RCC 7860 (cell line): ENCODE measurements at regions not wholly inside any gene's neighbourhood (a gene's known extent, or its start where the extent isn't known, plus 50 kb on each side); places are given as distances from the start of the nearest gene placed in this dataset.
"Not testable (repeated sequence)": the region's sequence is repeated elsewhere in the genome, so short reads cannot be mapped to it uniquely, and the experiment has no call there.

Experiments used
- DNase-seq: peaks from one replicate; pipeline ENCODE4 v3.0.0-alpha.2; 2015; ENCODE audit warnings: low spot score
- FAIRE-seq: peaks from 2 replicates; lab custom pipeline; 2012; peaks lifted over from hg19 to GRCh38; lab: Jason Lieb, UNC

DNA sequence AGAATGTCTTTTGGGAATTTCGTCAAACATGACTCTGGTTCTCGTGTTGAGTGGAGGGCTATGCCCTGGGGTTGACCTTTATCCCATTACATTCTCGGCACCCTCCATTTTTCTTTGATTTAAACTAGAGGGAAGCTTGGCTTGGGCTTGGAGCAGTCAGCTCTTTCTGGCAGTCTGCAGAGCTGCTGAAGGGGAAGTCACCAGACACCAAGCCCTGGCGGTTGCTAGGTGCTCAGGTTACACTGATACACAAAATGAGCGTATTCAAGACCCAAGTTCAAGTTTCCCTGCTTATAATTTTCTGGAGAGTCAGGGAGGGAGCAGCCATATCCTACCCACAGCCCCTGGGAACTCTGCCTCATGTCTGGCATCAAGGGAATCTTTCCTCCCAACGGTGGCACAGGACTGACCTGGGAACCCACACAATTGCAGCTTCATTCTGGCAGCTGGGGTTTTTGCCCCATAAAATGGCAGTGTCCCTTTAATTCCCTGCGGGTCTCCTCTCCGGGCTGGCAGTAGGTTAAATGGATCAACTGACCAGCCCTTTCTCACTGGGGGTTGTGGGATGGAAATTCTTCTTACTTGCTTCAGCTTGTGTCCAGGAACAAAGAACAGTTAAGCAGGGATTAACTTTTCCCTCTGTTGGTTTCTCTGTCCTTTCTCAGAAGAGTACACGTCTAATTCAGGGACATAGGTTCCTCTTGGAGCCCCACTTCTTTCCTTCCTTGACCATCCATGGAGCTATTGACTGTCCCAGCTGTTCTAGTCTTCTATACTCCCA lies 110.0 kb upstream of the DLG1 start:
- DNase-seq (no peak), FAIRE-seq (no peak)

DNA sequence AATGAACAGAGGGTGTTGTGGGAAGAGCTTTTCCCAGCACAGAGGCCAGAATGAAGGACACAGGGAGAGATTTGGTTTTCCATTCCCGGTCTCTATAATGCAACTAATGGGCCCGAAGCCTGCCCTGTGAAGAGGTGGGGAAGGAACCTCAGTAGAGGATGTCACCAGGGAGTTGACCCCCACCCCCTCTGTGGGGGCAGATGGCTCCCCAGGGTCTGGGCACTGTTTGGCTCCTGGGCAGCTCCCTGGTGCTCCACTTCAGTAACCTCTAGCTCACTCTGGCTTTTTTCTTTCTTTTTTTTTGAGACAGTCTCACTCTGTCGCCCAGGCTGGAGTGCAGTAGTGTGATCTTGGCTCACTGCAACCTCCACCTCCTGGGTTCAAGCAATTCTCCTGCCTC lies 109.1 kb upstream of the DLG1 start:
- no peak for DNase-seq
- no peak for FAIRE-seq

DNA sequence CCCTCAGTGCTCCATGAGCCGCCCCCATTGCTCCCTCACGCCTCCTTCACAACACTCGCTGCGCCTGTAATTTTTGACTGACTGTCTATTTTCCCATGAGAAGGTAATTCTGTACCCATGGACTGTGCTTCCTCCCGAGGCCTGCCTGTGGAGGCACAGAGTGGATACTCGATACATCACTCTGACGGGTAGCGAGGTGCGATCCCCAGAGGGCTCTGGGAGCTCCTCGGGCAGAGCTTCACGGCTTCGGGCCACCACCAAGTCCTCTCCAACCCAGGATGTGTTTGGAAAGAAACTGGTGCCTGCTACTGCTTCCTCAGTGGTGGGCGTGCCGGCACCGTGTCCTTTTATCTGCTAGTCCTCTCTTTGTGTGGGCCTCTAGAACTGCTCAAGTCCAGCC lies 108.6 kb upstream of the DLG1 start:
- no peak for DNase-seq
- FAIRE-seq, result no peak

DNA sequence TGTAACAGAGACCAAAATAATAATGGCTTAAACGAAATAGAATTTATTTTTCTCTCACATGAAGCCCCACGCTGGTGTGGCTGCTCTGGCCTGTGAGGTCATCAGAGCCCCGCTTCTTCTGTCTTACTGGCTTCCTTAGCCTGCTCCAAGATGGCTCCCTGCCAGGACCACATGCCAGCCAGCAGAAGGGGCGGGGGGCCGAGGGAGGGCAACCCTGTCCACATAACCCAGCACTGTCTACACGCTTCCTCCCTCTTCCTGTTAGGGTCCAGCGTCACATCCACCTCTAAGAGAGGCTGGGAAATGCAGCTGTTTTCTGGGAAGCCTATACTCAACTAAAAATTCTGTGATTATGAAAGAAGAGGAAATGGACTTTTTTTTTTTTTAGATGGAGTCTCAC lies 107.9 kb upstream of the DLG1 start:
- no peak for FAIRE-seq
- DNase-seq, result no peak

DNA sequence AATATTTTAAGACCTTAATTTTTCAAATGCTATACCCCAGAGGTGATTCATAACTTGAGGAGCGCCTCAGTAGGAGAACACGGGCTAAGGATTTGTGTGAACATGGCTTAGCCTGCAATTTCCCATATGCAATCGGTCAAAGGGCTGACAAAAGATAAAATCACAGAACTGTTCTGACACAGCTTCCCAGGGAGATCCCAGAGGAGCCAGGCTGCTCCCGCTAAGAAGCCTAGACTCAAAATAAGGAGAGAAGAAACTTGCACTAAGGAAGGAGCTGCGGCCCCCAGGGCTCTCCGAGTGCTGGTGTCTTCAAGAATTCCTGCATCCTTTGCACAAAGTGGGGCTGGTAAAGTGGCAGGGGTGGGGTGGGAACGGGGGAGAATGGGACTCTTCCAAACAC lies 106.3 kb upstream of the DLG1 start:
- no peak for DNase-seq
- FAIRE-seq, result no peak

DNA sequence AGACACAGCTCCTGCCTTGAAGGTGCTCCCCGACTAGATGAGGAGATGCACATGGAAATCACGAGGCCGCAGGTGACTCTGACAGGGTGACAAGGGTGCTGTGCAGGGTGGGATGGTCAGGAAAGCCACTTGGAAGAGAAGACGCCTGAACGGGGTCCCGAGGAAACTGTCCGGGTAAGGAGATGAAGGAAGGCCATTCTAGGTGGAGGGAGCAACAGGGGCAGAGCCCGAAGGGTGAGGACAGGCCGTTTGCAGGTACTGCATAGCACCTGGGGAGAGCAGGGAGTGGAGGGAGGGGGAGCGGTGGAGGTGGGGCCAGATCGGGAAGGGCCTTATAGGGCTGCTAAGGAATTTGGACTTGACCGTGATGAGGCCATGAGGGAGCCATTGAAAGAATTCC lies 105.6 kb upstream of the DLG1 start:
- DNase-seq, result no peak
- no peak for FAIRE-seq

DNA sequence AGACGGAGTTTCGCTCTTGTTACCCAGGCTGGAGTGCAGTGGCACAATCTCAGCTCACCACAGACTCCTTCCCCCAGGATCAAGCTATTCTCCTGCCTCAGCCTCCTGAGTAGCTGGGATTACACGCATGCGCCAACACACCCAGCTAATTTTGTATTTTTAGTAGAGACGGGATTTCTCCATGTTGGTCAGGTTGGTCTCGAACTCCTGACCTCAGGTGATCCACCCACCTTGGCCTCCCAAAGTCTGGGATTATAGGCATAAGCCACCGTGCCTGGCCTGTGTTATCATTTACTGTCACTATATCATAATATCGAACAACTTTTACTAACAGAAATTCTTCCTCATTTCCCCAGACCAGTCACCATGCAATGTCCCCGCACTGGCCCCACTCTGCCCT lies 104.0 kb upstream of the DLG1 start:
- not testable (repeated sequence) for FAIRE-seq, DNase-seq

DNA sequence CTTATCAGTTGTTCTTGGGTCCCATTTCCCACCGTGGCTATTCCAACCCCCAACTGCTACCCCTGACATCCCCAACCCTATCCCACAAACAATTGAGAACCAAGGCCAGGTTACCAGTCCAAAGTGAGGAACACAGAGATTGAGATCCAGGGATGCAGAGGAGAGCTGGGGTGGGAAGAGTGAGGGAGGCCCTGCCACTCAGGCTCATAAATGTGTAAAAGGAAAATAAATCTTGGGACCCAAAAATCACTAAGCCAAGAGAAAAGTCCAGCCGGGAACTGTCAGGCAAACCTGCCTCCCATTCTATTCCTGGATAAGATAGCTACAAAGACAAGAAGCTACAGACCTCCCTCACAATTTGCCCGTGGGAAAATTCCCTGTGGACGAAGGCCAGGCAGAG lies 101.1 kb upstream of the DLG1 start:
- DNase-seq, result no peak
- no peak for FAIRE-seq

DNA sequence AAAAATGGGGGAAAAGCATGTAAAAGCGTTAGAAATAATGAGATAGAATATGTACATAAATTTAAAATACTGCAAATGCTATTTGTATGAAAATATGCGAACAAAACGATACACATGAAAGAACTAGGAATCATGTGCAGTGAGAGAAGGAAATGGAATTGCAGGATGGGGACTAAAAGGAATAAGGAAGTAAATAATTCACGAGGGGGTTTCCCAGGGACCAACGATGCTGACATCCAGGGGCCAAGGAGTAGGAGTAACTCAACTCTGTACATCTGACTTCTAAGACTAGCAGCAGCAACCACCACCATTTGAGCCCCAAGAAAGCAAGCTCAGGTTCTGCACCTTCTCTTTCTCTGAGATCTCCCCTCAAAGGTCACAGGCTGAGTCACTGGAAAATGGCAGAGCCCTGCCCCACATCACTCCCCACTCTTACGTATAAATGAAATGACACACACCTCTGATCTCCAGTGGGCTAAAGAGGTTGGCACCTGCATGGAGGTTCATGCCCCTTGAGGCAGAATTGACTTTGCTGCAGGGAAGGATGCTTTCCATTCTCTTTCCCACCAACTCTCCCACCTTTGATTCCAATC lies 100.0 kb upstream of the DLG1 start:
- peak; percentile 27 for DNase-seq
- no peak for FAIRE-seq

DNA sequence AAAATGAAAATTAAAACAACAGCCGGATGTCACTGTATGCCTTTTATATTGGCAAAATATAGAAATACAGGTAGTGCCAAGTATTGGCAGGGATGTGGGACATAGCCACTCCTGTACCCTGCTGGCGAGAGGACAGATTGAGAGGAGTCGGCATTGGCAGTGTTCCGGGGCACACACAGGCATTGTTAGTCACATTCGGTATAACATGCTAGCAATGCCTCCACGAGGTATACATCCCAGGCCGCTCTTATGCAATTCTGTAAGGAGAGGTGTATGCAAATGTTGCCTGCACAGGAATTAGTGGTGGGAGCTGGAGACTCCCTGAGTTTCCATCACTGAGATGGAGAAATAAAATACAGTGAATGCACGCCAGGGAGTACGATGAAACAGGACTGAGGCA lies 99.4 kb upstream of the DLG1 start:
- DNase-seq, result no peak
- no peak for FAIRE-seq

DNA sequence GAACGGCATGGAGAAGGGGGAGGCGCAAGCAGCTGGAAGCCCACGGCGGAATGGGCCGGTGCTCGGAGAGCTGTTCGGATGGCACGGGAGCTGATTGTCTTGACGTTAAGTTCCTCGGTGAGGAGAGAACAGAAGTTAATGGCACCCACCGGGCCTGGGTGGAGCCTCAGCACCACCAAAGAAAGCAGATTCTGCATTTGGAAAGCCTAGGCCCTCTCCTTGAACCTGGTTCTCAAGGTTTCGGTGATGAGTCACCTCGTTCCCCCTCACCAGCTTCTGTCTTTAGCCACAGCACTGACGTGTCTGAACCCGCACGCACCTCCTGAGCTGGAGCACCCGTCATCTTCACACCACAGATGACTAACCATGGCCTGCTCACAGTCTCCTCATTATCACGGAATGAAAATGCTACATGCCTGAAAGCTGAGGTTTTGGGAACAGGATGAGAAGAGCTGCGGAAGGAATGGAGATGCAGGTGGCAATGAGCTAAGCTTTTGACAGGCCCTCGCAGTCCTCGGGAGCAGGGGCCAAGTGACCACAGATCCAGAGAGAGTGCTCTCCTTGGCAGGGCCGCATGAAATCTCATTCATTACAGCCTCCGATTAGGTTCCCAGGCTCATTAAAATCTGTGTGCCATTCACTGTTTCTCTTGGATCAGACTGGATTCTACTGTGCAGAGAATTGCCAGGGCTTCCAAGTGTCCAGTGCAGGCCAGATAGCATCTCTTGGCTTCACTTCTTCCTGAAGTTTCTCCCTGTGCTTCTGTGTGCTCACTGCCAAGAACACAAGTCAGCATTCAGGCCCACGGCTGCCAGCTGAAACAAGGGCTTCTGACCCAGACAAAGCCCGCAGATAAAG lies 96.3 kb upstream of the DLG1 start:
- FAIRE-seq (peak; percentile 96), DNase-seq (peak; percentile 100)

DNA sequence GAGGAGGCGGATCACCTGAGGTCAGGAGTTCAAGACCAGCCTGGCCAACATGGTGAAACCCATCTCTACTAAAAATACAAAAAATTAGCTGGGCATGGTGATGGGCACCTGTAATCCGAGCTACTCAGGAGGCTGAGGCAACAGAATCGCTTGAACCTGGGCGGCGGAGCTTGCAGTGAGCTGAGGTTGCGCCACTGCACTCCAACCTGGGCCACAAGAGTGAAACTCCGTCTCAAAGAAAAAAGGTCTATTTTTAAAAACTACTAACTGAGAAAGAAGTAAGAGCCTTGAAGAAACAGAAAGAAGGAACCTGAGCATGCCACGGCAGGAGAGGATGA lies 95.7 kb upstream of the DLG1 start:
- FAIRE-seq, DNase-seq: not testable (repeated sequence)

DNA sequence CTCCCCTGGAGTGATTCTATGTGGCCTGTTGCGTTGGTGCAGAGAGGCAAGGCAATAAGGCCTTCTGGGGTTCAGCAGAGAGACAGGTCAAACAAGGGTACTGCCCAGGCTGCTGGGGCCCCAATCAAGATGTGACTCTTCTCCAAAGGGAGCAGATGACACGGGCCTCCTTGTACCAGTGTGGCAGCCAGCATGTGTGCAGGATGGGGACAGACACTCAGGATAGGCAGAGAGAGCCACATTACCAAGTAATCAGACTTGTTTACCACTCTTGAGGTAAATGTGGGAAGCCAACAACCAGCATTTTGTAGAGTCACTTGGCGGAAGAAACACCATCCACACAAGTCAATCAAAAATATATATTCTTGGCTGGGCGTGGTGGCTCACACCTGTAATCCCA lies 95.3 kb upstream of the DLG1 start:
- DNase-seq (no peak), FAIRE-seq (no peak)

DNA sequence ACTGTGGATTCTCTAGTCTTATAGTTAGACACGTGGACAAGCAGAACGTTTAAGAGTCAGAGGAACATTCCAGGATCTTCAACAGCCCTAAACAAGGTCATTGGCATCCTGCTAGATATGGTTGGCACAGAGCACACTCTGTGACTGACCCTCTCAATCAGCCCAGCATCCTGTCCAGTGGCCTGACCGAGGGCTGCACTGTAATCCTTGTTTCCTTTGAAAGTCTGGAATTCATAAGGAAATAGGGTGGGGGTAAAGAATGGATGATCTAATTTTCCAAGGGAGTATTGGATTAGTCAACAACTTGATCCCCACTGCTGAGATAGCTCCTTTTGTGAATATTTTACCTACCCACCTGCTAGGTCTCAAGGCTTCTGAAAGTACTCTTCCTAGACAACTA lies 94.5 kb upstream of the DLG1 start:
- DNase-seq (peak; percentile 88), FAIRE-seq (peak; percentile 54)

DNA sequence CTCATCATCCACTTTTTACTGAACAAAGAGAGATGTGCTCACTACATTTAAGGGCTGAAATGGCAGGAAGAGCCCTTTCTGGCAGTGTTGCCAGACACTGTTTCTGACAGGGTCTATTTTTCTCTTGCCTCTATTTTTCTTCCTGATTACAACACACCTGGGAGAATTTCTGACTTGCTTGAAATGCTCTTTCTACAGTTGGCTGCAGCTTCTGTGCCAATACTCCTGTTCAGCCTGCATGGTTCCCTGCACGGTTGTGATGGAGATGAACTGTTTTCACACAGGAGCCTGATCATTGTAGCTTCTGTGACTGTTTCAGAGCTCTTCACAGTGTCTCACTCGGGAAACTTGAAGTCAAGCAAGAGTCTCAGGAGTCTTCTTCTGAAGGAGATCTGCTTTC lies 83.0 kb upstream of the DLG1 start:
- FAIRE-seq, result no peak
- no peak for DNase-seq

DNA sequence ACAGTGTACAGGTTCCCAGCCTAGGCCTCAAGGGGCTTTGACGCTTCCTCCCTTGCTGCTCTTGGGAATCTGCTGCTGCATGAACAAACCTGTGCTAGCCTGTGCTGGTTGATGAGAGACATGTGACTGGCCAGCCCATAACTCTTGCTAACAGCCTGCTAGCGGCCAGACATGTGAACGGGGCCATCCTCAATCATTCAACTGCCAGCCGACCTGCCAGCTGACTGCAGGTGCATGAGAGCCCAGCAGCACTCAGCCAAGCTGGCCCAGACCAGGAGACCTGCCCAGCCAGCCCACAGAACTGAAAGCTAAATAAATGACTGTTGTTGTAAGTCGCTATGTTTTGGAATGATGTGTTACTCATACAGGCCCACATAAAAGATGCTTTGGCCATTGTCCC lies 82.4 kb upstream of the DLG1 start:
- no peak for DNase-seq
- FAIRE-seq, result no peak

DNA sequence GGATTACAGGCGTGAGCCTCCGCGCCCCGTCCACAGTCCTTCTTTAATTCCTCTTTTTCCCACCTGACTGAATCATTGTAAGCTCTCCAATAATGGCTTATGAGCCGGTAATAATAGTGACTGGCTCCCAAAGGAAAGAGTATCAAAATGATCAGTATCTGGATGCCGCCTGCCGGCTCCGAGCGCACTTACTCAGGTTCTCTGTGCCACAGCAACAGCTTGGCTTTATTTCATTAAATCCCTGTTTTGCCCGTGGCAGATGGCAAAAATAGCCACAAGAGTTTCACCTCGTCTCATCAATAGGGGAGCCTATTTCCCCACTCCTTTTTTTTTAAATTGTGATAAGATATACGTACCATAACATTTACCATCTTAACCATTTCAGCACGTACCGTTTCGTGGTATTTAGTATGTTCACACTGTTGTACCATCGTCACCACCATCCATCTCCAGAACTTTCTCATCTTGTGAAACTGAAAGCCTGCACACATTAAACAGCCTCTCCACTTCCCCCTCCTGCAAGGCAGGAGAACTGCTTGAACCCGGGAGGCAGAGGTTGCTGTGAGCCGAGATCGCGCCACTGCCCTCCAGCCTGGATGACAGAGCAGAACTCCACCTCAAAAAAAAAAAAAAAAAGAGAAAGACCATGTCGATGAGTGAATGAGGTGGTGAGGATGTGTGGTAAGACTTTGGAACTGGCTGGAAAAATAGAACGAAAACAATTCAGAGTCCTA lies 80.7 kb upstream of the DLG1 start:
- no peak for DNase-seq
- FAIRE-seq, result no peak

DNA sequence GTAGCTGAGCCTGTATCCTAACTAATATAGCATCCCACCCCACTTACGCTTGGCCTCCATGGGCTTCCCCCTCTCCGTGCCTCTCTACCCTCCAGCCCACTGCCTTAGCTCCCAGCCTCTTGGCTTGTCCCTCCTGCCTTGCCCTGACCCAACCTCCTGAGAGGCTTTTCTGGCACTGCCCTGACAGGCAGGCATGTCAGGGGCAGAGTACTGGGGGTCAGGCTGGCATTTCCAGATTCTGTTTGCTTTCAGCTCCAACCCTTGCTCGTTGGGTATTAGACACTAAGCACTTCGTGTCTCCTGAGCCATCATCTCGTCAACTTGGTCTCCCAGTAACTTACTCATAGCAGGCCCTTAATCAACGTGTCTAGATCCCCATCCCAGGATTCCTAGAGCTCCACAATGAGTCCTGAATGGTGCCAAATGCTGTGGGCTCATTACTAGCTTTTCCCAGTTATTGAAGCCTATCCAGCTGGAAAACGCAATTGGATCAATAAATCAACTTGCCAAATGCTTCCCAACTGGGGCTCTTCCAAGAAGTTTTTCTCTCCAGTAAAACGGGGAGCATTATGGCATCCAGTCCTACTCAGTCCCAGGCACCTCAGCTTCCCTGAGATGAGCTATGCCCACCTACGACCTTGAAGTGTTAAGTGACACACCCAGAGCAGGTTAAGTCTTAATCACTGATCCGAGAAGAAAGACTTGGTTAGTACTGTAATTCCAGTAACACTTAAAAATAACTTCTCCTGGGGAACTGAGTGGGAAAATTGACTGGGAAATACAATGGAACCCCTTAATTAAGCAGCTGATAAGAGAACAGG lies 78.5 kb upstream of the DLG1 start:
- FAIRE-seq (no peak), DNase-seq (no peak)

DNA sequence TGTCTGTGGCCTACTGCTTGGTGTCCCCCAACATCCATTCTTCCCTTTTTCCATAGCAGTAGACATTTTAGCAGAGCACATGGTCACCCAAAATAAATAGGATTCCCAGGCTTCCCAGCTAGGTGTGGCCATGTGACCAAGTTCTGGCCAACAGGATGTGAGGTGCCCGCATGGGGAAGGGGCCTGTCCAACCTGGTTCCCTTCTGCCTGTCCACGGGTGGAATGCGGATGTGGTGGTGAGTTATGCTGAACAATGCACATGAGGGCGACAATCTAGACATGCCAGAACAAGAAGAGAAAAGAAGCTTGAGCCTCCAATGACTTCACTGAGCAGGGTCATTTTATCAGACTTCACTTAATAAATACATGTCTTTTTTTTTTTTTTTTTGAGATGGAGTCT lies 77.6 kb upstream of the DLG1 start:
- FAIRE-seq, result no peak
- DNase-seq, result peak; percentile 52

DNA sequence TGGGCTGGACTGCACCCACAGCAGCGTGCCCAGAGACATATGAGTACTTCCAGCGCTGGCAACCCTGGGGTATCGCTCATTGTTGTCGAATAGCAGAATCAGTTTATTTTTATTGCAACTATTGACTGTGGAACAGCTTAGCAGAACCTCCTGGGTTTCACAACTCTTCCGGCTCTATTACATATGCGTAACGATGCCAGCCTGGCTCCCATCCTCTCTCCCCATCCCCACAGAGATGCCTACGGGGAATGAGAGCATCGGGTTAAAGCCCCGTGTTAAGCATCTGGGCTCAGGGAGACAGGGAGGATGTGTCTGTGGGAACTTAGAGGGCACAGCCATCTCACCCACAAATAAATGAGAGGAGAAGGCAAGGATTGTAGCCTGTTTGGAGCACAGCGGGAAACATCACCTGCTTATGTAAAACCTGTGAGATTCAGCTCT lies 76.6 kb upstream of the DLG1 start:
- DNase-seq, result no peak
- no peak for FAIRE-seq
